HCT116 (cell line): ENCODE measurements at regions not wholly inside any gene's neighbourhood (a gene's known extent, or its start where the extent isn't known, plus 50 kb on each side); places are given as distances from the start of the nearest gene placed in this dataset.

Experiments used
- ATAC-seq: fragments of 200-7000 bp; cut with Tn5 transposase; 2 replicates; pipeline ENCODE4 v1.9.1; 2020; ENCODE audit warnings: mild to moderate bottlenecking, moderate library complexity
- BruUV-seq: library from RNA; stranded (reverse); fragments of 400-500 nt; replicated peaks from 2 replicates; lab custom pipeline; 2021; lab: Mats Ljungman, UMichigan
- CTCF ChIA-PET: fragments of 300-600 bp; sonication (Branson Sonifier 250); formaldehyde crosslinking; loops from one replicate; lab custom pipeline; 2021; ENCODE audit warnings: antibody characterized with exemption; lab: Charles Lee
- POLR2A ChIA-PET: fragments of 300-600, 350-600 bp; sonication (Branson Sonifier 250); formaldehyde crosslinking; loops from one replicate; lab custom pipeline; 2021; ENCODE audit warnings: antibody characterized with exemption; lab: Charles Lee
- RAD21 ChIA-PET, 2 experiments: fragments of 300-600 bp; sonication (Branson Sonifier 250); formaldehyde crosslinking; loops; one replicate each; lab custom pipeline; 2023; ENCODE audit warnings: low total read pairs in 2 of 2; ENCODE audit not compliant: uncharacterized antibody in 2 of 2, unreplicated experiment in 2 of 2, low non-redundant PET in 1 of 2; lab: Charles Lee
- DNase-seq: peaks from one replicate; pipeline ENCODE4 v3.0.0-alpha.2; 2010; ENCODE audit warnings: low read depth, low spot score
- H2AFZ ChIP-seq: fragments of 200-600 bp; shearing (Covaris generic), sonication (generic); 2 replicates; pipeline ENCODE4 v1.6.1; 2017; ENCODE audit warnings: low read depth, mixed run types, mixed read lengths, antibody characterized with exemption, low read length; ENCODE audit not compliant: poor library complexity, severe bottlenecking
- H3K27ac ChIP-seq: 2 replicates; pipeline ENCODE4 v1.5.1; 2012; ENCODE audit warnings: low read depth, low read length
- H3K27me3 ChIP-seq: fragments of 200-600 bp; sonication (generic); 2 replicates; pipeline ENCODE4 v1.6.1; 2016; ENCODE audit warnings: mixed run types, low read length, mixed read lengths; ENCODE audit not compliant: insufficient read depth
- H3K36me3 ChIP-seq, 2 experiments: fragments of 200-500 bp in 1 of 2; fragments of 200-600 bp in 1 of 2; sonication (Bioruptor generic) in 1 of 2; sonication (generic) in 1 of 2; 2 replicates each; pipeline versions ENCODE4 v1.5.1 to v1.6.1; 2014 to 2016; ENCODE audit warnings: low read length in 2 of 2, inconsistent platforms in 1 of 2, mixed read lengths in 1 of 2, mixed run types in 1 of 2; ENCODE audit not compliant: insufficient read depth in 2 of 2, control insufficient read depth in 1 of 2
- H3K4me1 ChIP-seq, 2 experiments: fragments of 200-600 bp in 1 of 2; sonication (generic) in 1 of 2; 2 replicates each; pipeline versions ENCODE4 v1.5.1 to v1.6.1; 2012 to 2017; ENCODE audit warnings: low read length in 2 of 2, inconsistent platforms in 1 of 2, mild to moderate bottlenecking in 1 of 2, mixed read lengths in 1 of 2, mixed run types in 1 of 2, moderate library complexity in 1 of 2; ENCODE audit not compliant: insufficient read depth in 2 of 2, control insufficient read depth in 1 of 2
- H3K4me2 ChIP-seq: fragments of 200-600 bp; sonication (generic); 2 replicates; pipeline ENCODE4 v1.6.1; 2017; ENCODE audit warnings: mixed run types, low read length, mixed read lengths
- H3K4me3 ChIP-seq, 2 experiments: fragments of 200-600 bp in 1 of 2; sonication (generic) in 1 of 2; replicated peaks in 1 of 2; 2 replicates each; pipeline ENCODE4 v1.5.1; 2011 to 2016; ENCODE audit warnings: low read length in 2 of 2, control low read depth in 1 of 2, low read depth in 1 of 2, mild to moderate bottlenecking in 1 of 2, mixed read lengths in 1 of 2, mixed run types in 1 of 2
- H3K79me2 ChIP-seq: fragments of 200-600 bp; sonication (generic); 2 replicates; pipeline ENCODE4 v1.6.1; 2017; ENCODE audit warnings: mild to moderate bottlenecking, mixed run types, low read length, moderate library complexity, mixed read lengths; ENCODE audit not compliant: insufficient read depth
- H3K9ac ChIP-seq: fragments of 200-600 bp; sonication (generic); 2 replicates; pipeline ENCODE4 v1.6.1; 2016; ENCODE audit warnings: low read length, mixed read lengths
- H3K9me2 ChIP-seq: fragments of 200-600 bp; sonication (generic), shearing (Covaris generic); 2 replicates; pipeline ENCODE4 v1.6.1; 2017; ENCODE audit warnings: mixed run types, mild to moderate bottlenecking, moderate library complexity; ENCODE audit not compliant: insufficient read depth
- H3K9me3 ChIP-seq, 2 experiments: fragments of 200-500 bp in 1 of 2; fragments of 200-600 bp in 1 of 2; sonication (Bioruptor generic) in 1 of 2; sonication (generic) in 1 of 2; 2 replicates each; pipeline ENCODE4 v1.6.1; 2014 to 2017; ENCODE audit warnings: low read length in 2 of 2, mixed read lengths in 2 of 2, inconsistent platforms in 1 of 2, low read depth in 1 of 2, mild to moderate bottlenecking in 1 of 2, mixed run types in 1 of 2, moderate library complexity in 1 of 2; ENCODE audit not compliant: control insufficient read depth in 1 of 2, insufficient read depth in 1 of 2
- H4K20me1 ChIP-seq: fragments of 200-600 bp; sonication (generic), shearing (Covaris generic); 2 replicates; pipeline ENCODE4 v1.6.1; 2017; ENCODE audit warnings: mixed run types, mild to moderate bottlenecking, moderate library complexity; ENCODE audit not compliant: insufficient read depth
- CBX3 ChIP-seq: IDR thresholded peaks from 2 replicates; pipeline ENCODE4 v1.6.1; 2012; ENCODE audit warnings: low read depth
- EZH2phosphoT487 ChIP-seq: fragments of 200-600 bp; IDR thresholded peaks from 2 replicates; pipeline ENCODE4 v1.6.1; 2018; ENCODE audit warnings: antibody characterized with exemption, borderline replicate concordance
- POLR2AphosphoS5 ChIP-seq: IDR thresholded peaks from 2 replicates; pipeline ENCODE4 v1.6.1; 2011; ENCODE audit warnings: mild to moderate bottlenecking, low read depth, low read length, moderate library complexity
- ZNF274 ChIP-seq: fragments of 200-500 bp; sonication (Bioruptor generic); IDR thresholded peaks from 2 replicates; pipeline ENCODE4 v1.6.1; 2014; ENCODE audit warnings: mild to moderate bottlenecking, low read depth, low read length, inconsistent platforms
- intact Hi-C: fragments of 100-400 bp; cut with micrococcal nuclease; formaldehyde crosslinking; loops from 2 replicates; pipeline ENCODE4 v1.10.0; 2022
- TF ChIP-seq, protein P1 (sequence below): IDR thresholded peaks from 2 replicates; pipeline ENCODE4 v1.6.1; 2011; ENCODE audit warnings: mild to moderate bottlenecking, low read length, moderate library complexity; ENCODE audit not compliant: insufficient replicate concordance; ENCODE audit errors: extremely low read depth
- TF ChIP-seq, protein P2 (sequence below): IDR thresholded peaks from 2 replicates; pipeline ENCODE4 v1.6.1; 2012; ENCODE audit warnings: low read depth
- TF ChIP-seq, protein P3 (sequence below): IDR thresholded peaks from 2 replicates; pipeline ENCODE4 v1.6.1; 2012
- TF ChIP-seq, protein P4 (sequence below): IDR thresholded peaks from 2 replicates; pipeline ENCODE4 v1.6.1; 2012

DNA sequence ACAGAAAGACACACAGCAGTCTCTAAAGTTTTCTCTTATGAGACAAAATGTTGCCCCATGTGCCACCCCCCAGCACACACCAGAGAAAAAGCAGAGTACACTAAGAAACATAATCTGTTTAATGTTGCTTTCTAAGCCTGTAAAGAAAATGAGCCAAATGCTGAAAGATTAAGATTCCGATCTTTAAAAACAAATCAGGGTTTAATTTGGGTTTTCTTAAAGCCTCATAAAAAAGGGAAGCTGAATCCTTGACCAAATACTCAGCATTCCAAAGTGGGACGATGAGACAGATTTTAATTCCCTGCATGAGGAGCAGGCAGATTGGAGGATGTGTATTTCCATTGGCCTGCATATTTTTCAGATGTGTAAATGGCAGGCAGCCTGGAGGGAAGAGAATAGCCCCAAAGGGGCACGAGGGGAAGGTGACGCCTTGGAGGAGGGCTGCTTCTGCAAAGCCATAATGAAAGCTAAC, 118.4 kb downstream of the COPRS start:
- RAD21 ChIA-PET, result no interaction called here
- TF ChIP-seq POLR2AphosphoS5 (no peak), CBX3 (no peak), EZH2phosphoT487 (no peak), ZNF274 (no peak)
- TF ChIP-seq, protein P1, sequence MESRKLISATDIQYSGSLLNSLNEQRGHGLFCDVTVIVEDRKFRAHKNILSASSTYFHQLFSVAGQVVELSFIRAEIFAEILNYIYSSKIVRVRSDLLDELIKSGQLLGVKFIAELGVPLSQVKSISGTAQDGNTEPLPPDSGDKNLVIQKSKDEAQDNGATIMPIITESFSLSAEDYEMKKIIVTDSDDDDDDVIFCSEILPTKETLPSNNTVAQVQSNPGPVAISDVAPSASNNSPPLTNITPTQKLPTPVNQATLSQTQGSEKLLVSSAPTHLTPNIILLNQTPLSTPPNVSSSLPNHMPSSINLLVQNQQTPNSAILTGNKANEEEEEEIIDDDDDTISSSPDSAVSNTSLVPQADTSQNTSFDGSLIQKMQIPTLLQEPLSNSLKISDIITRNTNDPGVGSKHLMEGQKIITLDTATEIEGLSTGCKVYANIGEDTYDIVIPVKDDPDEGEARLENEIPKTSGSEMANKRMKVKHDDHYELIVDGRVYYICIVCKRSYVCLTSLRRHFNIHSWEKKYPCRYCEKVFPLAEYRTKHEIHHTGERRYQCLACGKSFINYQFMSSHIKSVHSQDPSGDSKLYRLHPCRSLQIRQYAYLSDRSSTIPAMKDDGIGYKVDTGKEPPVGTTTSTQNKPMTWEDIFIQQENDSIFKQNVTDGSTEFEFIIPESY, result no peak
- TF ChIP-seq, protein P2, sequence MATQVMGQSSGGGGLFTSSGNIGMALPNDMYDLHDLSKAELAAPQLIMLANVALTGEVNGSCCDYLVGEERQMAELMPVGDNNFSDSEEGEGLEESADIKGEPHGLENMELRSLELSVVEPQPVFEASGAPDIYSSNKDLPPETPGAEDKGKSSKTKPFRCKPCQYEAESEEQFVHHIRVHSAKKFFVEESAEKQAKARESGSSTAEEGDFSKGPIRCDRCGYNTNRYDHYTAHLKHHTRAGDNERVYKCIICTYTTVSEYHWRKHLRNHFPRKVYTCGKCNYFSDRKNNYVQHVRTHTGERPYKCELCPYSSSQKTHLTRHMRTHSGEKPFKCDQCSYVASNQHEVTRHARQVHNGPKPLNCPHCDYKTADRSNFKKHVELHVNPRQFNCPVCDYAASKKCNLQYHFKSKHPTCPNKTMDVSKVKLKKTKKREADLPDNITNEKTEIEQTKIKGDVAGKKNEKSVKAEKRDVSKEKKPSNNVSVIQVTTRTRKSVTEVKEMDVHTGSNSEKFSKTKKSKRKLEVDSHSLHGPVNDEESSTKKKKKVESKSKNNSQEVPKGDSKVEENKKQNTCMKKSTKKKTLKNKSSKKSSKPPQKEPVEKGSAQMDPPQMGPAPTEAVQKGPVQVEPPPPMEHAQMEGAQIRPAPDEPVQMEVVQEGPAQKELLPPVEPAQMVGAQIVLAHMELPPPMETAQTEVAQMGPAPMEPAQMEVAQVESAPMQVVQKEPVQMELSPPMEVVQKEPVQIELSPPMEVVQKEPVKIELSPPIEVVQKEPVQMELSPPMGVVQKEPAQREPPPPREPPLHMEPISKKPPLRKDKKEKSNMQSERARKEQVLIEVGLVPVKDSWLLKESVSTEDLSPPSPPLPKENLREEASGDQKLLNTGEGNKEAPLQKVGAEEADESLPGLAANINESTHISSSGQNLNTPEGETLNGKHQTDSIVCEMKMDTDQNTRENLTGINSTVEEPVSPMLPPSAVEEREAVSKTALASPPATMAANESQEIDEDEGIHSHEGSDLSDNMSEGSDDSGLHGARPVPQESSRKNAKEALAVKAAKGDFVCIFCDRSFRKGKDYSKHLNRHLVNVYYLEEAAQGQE, result no peak
- TF ChIP-seq, protein P3, sequence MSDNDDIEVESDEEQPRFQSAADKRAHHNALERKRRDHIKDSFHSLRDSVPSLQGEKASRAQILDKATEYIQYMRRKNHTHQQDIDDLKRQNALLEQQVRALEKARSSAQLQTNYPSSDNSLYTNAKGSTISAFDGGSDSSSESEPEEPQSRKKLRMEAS, result no peak
- TF ChIP-seq, protein P4, sequence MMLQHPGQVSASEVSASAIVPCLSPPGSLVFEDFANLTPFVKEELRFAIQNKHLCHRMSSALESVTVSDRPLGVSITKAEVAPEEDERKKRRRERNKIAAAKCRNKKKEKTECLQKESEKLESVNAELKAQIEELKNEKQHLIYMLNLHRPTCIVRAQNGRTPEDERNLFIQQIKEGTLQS, result no peak
- TF ChIP-seq, all 23 proteins: peak for 0
- intact Hi-C loops, result no loop called here
- Histone ChIP-seq H3K9ac (no peak overlapping the region), H2AFZ (no peak overlapping the region), H3K4me1 (peaks cover 0 to 6% of the 10 kb centered on the region in 2 experiments; a peak in 2 of 4 replicates), H3K27ac (no peak overlapping the region), H3K4me3 (no peak overlapping the region), H3K27me3 (no peaks in the 10 kb centered on the region), H3K36me3 (no peaks in the 10 kb centered on the region), H4K20me1 (no peaks in the 10 kb centered on the region), H3K4me2 (no peak overlapping the region), H3K9me3 (no peaks in the 10 kb centered on the region), H3K9me2 (no peaks in the 10 kb centered on the region), H3K79me2 (no peaks in the 10 kb centered on the region)
- POLR2A ChIA-PET, result no interaction called here
- CTCF ChIA-PET, result no interaction called here
- ATAC-seq (no peak), DNase-seq (no peak)
- BruUV-seq, result no TSS peak
